ENCODE measurements at regions not wholly inside any gene's neighbourhood (a gene's known extent, or its start where the extent isn't known, plus 50 kb on each side); places are given as distances from the start of the nearest gene placed in this dataset.

DNA sequence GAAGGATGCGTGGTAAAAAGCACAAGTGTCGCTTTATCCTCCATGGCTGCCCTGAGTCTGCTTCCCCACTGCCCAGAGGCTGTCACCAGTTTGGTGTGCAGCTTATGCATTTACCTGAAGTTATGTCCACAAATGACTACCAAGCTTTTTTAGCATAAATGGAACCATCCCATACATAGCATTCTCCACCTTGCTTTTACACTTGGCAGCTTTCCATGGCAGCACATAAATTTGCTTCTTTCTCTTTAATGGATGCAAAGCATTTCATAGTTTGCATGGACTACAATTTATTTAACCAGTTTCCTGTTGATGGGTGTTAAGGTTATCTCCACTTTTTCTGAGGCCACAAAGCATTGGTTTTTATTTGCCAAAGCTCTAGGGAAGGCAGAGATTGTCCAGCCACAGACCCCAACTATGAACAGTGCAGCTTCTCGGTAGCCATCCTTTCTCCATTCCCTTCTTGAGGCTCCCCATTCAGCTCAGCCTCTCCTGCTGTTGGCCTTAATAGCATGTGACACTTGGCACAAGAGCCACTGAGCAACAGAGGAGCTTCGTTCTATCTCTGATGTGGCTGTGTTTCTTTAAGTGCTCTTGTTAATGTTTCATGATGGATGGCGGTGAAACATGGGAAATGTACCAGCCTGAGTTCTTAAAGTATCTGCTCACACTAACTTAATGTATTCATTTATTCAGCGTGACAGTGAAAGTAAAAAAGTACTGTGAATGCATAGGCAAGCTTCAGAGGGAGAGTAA is 59.8 kb upstream of the NAV2 start:
- Histone ChIP-seq H3K14ac (ENCODE audit: insufficient read length) (no peak overlapping the region), H3K56ac (replicated peaks; ENCODE audit: insufficient read length, low read depth, low read length) (no peak overlapping the region), H4K8ac (ENCODE audit: extremely low read depth, insufficient read depth, low read length) (no peak overlapping the region), H2AFZ (ENCODE audit: low read length) (no peak overlapping the region), H2BK12ac (ENCODE audit: low read depth, low read length) (no peak overlapping the region), H3K4me2 (ENCODE audit: insufficient read depth in 1 of 2, low read depth in 2 of 2, low read length in 2 of 2) (no peak overlapping the region), H4K91ac (replicated peaks; ENCODE audit: insufficient read length, low read length) (no peak overlapping the region), H3K79me1 (ENCODE audit: low read depth, low read length) (no peaks in the 10 kb centered on the region), H4K20me1 (replicated peaks in 1 of 2; ENCODE audit: control insufficient read depth in 1 of 2, insufficient read depth in 2 of 2, low read length in 2 of 2) (no peaks in the 10 kb centered on the region), H2BK15ac (ENCODE audit: low read length) (no peak overlapping the region), H3K9ac (replicated peaks in 1 of 4; ENCODE audit: extremely low read depth in 1 of 4, low read depth in 3 of 4, low read length in 3 of 4) (no peak overlapping the region; a peak in 1 of 7 replicates), H3K79me2 (ENCODE audit: control insufficient read depth in 1 of 2, insufficient read depth in 2 of 2, low read length in 2 of 2) (no peaks in the 10 kb centered on the region), H2AK5ac (ENCODE audit: low read depth, low read length) (no peak overlapping the region), H2BK5ac (ENCODE audit: low read depth, low read length) (no peak overlapping the region), H3K36me3 (ENCODE audit: control insufficient read depth in 2 of 4, insufficient read depth in 4 of 4, low read length in 3 of 4) (no peaks in the 10 kb centered on the region), H3K4ac (replicated peaks; ENCODE audit: insufficient read length, low read depth, low read length) (no peak overlapping the region), H3K4me1 (replicated peaks in 1 of 4; ENCODE audit: control insufficient read depth in 3 of 4, insufficient read depth in 4 of 4, low read length in 3 of 4) (no peaks in the 10 kb centered on the region), H4K5ac (ENCODE audit: insufficient read length, low read depth, low read length) (no peak overlapping the region), H3K23ac (ENCODE audit: insufficient read length) (no peak overlapping the region), H3K9me3 (ENCODE audit: insufficient read depth in 2 of 2, low read depth in 1 of 2, low read length in 1 of 2) (no peaks in the 10 kb centered on the region), H3K27me3 (replicated peaks in 1 of 4; ENCODE audit: control insufficient read depth in 3 of 4, extremely low read depth in 1 of 4, insufficient read depth in 3 of 4, low read length in 3 of 4) (no peaks in the 10 kb centered on the region), H2BK120ac (replicated peaks; ENCODE audit: low read depth, low read length) (no peak overlapping the region), H3K23me2 (ENCODE audit: low read depth, low read length) (no peaks in the 10 kb centered on the region), H3K4me3 (ENCODE audit: extremely low read depth in 1 of 4, insufficient read depth in 2 of 4, low read depth in 3 of 4, low read length in 4 of 4) (no peak overlapping the region), H3K27ac (ENCODE audit: low read depth, low read length) (no peak overlapping the region), H3K18ac (ENCODE audit: extremely low read depth, low read length) (no peak overlapping the region), H2BK20ac (ENCODE audit: low read length) (no peak overlapping the region)
- ChIA-PET CTCF (ENCODE audit: partially characterized antibody) (interaction anchor here (0.6 to 3.7 kb wide), 11 partner anchors 11 to 412 kb away, joined by 3 to 15 read pairs (median 4); no protein-coding TSS in a partner anchor), POLR2A (ENCODE audit: partially characterized antibody) (interaction anchor here (1.0 kb wide), 1 partner anchor 10 kb away, joined by 3 read pairs; no protein-coding TSS in a partner anchor)
- no peak for FAIRE-seq
- no peak for DNase-seq (ENCODE audit: low read depth in 1 of 2, low spot score in 2 of 2)
- 90% methylated on average over 6 of the region's 6 CpGs; no CpG with 5 or more reads in 1 of the 2 experiments for WGBS, 2 experiments (ENCODE audit: extremely low coverage in 1 of 2, insufficient coverage in 1 of 2, insufficient read length in 1 of 2, insufficient replicate concordance in 2 of 2, low coverage in 1 of 2, low lambda C conversion rate in 2 of 2, missing lambda C conversion rate in 1 of 2)
- TF ChIP-seq KDM1A (IDR thresholded peaks at IDR 0.05; ENCODE audit: borderline replicate concordance, low read length) (no peak), KDM5A (IDR thresholded peaks at IDR 0.05; ENCODE audit: low read length) (no peak), POU5F1 (IDR thresholded peaks at IDR 0.05; ENCODE audit: low read depth, low read length) (no peak), SP4 (IDR thresholded peaks at IDR 0.05; ENCODE audit: low read length) (no peak), JUN (IDR thresholded peaks at IDR 0.05; ENCODE audit: low read depth, low read length) (no peak), RNF2 (IDR thresholded peaks at IDR 0.05; ENCODE audit: borderline replicate concordance, low read depth, low read length, missing control alignments, poor library complexity, severe bottlenecking) (no peak), TCF12 (IDR thresholded peaks at IDR 0.05; ENCODE audit: low read depth, low read length) (no peak), SUZ12 (IDR thresholded peaks at IDR 0.05; ENCODE audit: low read length) (no peak), ZNF274 (IDR thresholded peaks at IDR 0.05; ENCODE audit: borderline replicate concordance, extremely low read depth, low read length) (no peak)
- TF ChIP-seq, protein P1, sequence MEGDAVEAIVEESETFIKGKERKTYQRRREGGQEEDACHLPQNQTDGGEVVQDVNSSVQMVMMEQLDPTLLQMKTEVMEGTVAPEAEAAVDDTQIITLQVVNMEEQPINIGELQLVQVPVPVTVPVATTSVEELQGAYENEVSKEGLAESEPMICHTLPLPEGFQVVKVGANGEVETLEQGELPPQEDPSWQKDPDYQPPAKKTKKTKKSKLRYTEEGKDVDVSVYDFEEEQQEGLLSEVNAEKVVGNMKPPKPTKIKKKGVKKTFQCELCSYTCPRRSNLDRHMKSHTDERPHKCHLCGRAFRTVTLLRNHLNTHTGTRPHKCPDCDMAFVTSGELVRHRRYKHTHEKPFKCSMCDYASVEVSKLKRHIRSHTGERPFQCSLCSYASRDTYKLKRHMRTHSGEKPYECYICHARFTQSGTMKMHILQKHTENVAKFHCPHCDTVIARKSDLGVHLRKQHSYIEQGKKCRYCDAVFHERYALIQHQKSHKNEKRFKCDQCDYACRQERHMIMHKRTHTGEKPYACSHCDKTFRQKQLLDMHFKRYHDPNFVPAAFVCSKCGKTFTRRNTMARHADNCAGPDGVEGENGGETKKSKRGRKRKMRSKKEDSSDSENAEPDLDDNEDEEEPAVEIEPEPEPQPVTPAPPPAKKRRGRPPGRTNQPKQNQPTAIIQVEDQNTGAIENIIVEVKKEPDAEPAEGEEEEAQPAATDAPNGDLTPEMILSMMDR (IDR thresholded peaks at IDR 0.05; ENCODE audit: control extremely low read depth in 1 of 3, insufficient read depth in 1 of 3, low read depth in 1 of 3, low read length in 3 of 3): no peak
